Activated naive CD8-positive, alpha-beta T cell treated with anti-CD3 and anti-CD28 coated beads, Interleukin-2, amount 10 ng/mL, durations not matched to agents 7 days and 5 days (primary cell): ENCODE measurements at regions not wholly inside any gene's neighbourhood (a gene's known extent, or its start where the extent isn't known, plus 50 kb on each side); places are given as distances from the start of the nearest gene placed in this dataset.

Experiments used
- ATAC-seq: fragments of 150-1000 bp; cut with Tn5 transposase; one replicate; pipeline ENCODE4 v1.10.0; 2021; ENCODE audit warnings: low read depth, moderate library complexity
- POLR2A ChIA-PET: fragments of 350-600 bp; sonication (Branson Sonifier 250); formaldehyde crosslinking; loops from one replicate; lab custom pipeline; 2021; ENCODE audit warnings: antibody characterized with exemption; lab: Charles Lee
- DNase-seq: peaks from one replicate; pipeline ENCODE4 v3.0.0; 2021
- H3K27ac Mint-ChIP-seq: one replicate; pipeline ENCODE4 v1.8.0; 2022; ENCODE audit warnings: mild to moderate bottlenecking, mixed read lengths
- H3K27me3 Mint-ChIP-seq: one replicate; pipeline ENCODE4 v1.8.0; 2022; ENCODE audit warnings: mild to moderate bottlenecking, moderate library complexity, mixed read lengths
- H3K36me3 Mint-ChIP-seq: one replicate; pipeline ENCODE4 v1.8.0; 2021; ENCODE audit warnings: mild to moderate bottlenecking, mixed read lengths
- H3K4me1 Mint-ChIP-seq: one replicate; pipeline ENCODE4 v1.8.0; 2021; ENCODE audit warnings: mixed read lengths
- H3K4me3 Mint-ChIP-seq: one replicate; pipeline ENCODE4 v1.8.0; 2022; ENCODE audit warnings: mild to moderate bottlenecking, moderate library complexity, mixed read lengths
- H3K9me3 Mint-ChIP-seq: one replicate; pipeline ENCODE4 v1.8.0; 2021; ENCODE audit warnings: mixed read lengths

DNA sequence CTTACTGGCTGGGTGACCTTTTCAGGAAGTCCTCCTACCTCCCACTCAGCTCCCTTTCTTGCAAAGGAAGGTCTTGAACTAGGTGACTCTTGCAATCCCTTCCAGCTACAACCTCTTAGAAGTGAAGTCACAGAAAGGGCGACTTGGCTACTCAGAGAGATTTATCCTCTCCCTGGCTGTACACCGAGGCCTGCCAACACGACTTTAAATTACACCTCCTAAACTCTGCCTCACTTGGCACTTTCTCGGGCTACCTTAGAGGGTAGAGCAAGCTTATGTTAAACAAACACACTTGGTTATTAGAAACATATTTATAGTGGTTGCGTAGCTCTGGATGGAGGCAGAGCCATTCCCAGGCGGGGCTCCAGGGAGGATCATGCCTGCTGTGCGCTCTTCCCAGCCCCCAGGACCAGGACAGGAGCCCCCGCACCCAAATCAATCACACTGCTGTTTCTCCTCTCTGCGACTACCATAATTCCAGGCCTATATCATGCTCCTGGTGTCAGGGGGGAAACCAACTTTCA is 358.4 kb downstream of the BUD13 start:
- H3K27ac Mint-ChIP-seq = no peak overlapping the region
- DNase-seq = no peak
- peaks cover 2% of the 10 kb centered on the region for H3K27me3 Mint-ChIP-seq
- H3K36me3 Mint-ChIP-seq = no peaks in the 10 kb centered on the region
- no peaks in the 10 kb centered on the region for H3K4me1 Mint-ChIP-seq
- no peak for ATAC-seq
- H3K4me3 Mint-ChIP-seq = no peak overlapping the region
- POLR2A ChIA-PET = no interaction called here
- H3K9me3 Mint-ChIP-seq = no peaks in the 10 kb centered on the region

DNA sequence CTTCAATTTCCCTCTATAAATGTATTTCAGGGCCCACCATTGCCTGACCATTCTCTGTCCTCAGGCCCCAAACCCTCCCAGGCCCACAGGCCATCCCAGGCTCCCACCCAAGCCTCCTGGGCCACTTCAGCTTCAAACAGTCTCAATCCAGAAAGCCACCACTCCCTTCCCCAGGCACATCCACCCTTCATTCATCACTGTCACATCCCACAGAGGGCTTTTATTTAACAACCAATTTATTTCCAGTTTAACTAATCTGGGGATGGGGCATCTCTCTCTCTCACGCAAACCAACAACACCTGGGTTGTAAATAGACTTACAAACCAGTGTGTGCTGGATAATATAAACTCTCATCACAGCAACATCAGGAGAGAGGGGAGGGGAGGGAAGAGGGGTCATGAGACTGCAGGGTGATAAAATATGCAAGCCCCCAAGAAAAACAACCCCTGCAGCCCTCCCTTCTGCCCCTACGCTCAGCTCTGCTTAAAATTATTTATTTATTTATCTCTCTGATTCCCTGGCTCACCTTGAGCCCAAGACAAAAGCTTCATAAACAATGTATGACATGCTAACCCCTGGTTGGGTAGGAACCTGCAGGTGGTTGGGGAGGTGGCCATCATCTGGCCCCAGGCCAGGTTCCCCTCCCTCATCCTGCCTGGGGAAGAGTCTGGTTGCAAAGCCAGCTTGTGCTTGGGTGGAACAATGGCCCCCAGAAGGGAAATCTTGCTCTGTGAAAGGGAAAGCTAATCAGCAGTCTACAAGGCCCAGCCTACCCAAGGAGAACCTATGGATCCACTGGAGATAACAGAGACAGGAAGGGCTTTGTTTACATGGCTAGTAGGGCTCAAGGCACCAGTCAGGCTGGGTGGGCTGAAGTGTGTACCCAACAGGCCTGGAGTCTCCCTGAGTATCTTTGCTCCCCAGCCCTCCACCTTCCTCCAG is 359.2 kb downstream of the BUD13 start:
- ATAC-seq (no peak), DNase-seq (no peak)
- Mint-ChIP-seq H3K9me3 (no peaks in the 10 kb centered on the region), H3K4me3 (no peak overlapping the region), H3K27me3 (peaks cover 2% of the 10 kb centered on the region), H3K4me1 (no peaks in the 10 kb centered on the region), H3K36me3 (no peaks in the 10 kb centered on the region), H3K27ac (no peak overlapping the region)
- POLR2A ChIA-PET = no interaction called here

DNA sequence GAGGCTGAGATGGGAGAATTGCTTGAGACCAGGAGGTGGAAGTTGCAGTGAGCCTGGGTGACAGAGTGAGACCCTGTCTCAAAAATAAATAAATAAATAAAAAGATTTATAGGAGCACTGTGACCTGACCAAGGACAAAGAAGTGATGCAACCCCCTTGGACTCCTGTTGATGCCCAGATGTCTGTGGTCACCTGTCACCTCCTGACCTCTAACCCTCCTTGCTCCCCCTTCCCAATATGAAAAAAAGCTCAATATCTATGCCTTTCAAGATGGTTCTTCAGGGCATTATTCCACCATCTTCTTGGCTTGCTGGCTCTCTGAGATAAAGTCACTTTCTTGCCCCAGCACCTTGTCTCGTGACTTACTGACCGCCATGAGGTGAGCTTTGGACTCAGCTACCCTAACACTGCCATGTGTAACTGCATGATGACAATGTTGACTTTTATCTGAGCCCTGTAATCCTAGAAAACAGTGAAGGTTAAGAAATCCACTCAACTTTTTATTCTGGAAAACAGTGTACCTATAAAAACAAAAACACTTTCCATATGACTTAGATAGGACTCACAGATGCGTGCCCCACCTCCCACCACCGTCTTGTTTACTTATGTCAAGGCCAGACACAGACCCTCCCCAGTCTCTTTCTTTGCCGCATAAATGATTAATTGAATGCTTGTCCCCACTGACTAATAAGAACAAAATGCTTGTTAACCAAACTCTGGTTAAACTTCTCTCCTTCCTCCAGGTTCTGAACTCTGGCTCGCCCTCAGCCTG is 360.5 kb downstream of the BUD13 start:
- Mint-ChIP-seq H3K9me3 (no peaks in the 10 kb centered on the region), H3K27me3 (peaks cover 1% of the 10 kb centered on the region), H3K4me1 (no peaks in the 10 kb centered on the region), H3K27ac (no peak overlapping the region), H3K4me3 (no peak overlapping the region), H3K36me3 (no peaks in the 10 kb centered on the region)
- DNase-seq (no peak), ATAC-seq (no peak)
- POLR2A ChIA-PET = no interaction called here

DNA sequence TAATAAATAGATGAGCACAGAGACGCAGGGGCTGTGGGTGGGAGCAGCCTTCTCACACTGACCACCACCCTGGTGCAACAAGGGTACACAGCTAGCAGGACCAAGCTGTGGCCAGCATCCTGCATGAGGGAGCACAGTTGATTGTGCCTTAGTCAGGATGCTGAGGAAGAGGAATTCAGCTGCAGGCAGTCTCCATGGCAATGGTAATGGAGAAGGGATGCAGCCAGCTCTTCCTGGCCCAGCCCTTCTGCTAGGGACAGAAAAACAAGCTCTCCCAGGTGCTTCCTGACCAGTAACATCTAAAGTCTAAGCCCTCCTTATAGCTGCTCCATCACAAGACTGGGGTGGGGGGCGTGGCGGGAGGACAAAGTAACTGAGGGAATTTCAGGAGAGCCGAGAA is 363.5 kb downstream of the BUD13 start:
- no peaks in the 10 kb centered on the region for H3K9me3 Mint-ChIP-seq
- H3K4me1 Mint-ChIP-seq = no peaks in the 10 kb centered on the region
- no peak overlapping the region for H3K4me3 Mint-ChIP-seq
- no peaks in the 10 kb centered on the region for H3K27me3 Mint-ChIP-seq
- ATAC-seq (no peak), DNase-seq (no peak)
- POLR2A ChIA-PET = no interaction called here
- no peaks in the 10 kb centered on the region for H3K36me3 Mint-ChIP-seq
- no peak overlapping the region for H3K27ac Mint-ChIP-seq

DNA sequence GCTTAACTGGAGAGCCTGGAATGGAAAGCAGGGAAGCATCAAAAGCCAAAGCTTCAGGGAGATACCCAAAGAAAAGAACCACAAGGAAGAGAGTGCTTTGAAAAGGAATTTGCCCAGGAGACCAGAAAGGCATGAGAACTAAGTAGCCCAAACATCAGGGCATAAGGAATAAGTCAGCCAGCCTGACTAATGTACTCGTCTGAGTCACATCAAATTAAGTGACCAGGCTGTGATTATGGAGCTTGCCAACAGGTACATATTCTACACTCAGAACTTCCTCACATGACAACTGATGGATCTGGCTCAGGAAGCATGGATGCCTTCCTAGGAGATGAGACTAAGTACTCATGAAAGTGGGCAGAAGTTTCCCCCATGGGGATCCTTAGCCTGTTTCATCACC is 366.7 kb downstream of the BUD13 start:
- DNase-seq (no peak), ATAC-seq (no peak)
- Mint-ChIP-seq H3K4me3 (no peak overlapping the region), H3K27ac (no peak overlapping the region), H3K4me1 (no peaks in the 10 kb centered on the region), H3K9me3 (no peaks in the 10 kb centered on the region), H3K36me3 (no peaks in the 10 kb centered on the region), H3K27me3 (no peaks in the 10 kb centered on the region)
- POLR2A ChIA-PET = no interaction called here

DNA sequence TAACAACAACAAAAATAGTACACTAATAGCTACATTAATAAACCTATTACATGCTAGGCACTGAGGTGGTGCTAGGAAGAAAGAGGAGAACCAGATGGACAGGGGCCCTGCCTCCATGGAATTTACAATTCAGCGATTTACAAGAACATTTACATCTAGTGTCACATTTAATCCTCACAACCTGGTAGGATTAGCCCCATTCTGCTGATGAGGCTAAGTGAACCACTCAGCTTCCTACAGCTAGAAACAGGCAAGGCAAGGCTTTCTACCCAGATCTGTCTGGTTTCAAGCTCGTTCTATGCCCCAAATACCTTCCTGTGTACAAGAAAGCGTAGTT is 368.4 kb downstream of the BUD13 start:
- Mint-ChIP-seq H3K4me1 (no peaks in the 10 kb centered on the region), H3K27ac (no peak overlapping the region), H3K36me3 (no peaks in the 10 kb centered on the region), H3K9me3 (no peaks in the 10 kb centered on the region), H3K4me3 (no peak overlapping the region), H3K27me3 (no peaks in the 10 kb centered on the region)
- DNase-seq (no peak), ATAC-seq (no peak)
- POLR2A ChIA-PET = no interaction called here

DNA sequence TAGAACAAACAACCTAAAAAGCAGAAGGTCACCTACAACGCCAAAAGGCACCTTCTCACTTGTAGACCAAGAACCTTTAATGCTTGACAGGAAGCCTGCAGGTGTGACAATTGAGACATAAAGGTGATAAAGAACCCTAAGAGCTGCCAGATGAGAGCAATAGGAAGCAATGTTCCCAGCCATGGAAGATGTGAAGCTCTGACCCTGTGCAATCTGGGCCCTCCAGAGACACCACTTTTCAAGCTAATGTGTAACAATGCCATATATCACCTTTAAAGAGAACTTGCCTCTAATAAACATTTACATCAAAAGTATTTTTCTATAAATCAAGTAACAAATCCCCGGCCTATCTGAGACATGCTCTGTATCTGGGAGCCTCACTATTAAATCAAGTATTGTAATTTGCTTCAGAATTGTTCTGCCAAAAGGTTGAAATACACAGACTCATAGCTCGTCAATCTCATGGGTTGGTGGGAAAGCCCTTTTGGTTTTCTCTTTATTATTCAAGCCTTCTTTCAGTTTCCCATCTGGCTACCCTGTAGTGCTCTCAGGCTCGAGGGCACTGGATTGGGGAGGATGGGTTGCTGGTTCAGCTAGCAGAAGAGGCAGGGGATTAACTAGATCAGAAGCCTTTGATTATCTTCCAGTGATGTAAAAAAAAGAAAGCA is 368.9 kb downstream of the BUD13 start:
- Mint-ChIP-seq H3K4me1 (no peaks in the 10 kb centered on the region), H3K36me3 (no peaks in the 10 kb centered on the region), H3K27me3 (no peaks in the 10 kb centered on the region), H3K9me3 (no peaks in the 10 kb centered on the region), H3K4me3 (no peak overlapping the region), H3K27ac (no peak overlapping the region)
- no peak for ATAC-seq
- DNase-seq = no peak
- POLR2A ChIA-PET = no interaction called here

DNA sequence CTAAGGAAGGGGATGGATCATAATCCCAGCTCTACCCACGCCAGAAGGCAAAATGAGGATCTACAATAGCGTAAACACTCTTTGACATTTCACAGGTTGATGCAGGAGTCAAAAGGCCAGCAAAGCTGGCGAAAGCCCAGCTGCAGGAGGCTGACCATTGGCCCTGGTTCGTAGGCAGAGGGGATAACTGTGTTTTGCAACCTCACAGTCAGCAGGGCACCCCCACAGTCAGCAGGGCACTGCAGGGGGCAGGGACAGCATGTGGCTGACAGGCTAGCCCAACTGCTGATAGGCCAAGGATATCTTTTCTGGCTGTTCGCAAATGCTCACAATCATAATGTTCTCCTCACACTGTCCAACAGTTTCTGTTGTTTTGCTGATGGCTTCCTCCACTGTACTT is 372.7 kb downstream of the BUD13 start:
- no peaks in the 10 kb centered on the region for H3K4me1 Mint-ChIP-seq
- no peaks in the 10 kb centered on the region for H3K9me3 Mint-ChIP-seq
- H3K27me3 Mint-ChIP-seq = no peaks in the 10 kb centered on the region
- no peak overlapping the region for H3K4me3 Mint-ChIP-seq
- DNase-seq = no peak
- H3K27ac Mint-ChIP-seq = no peak overlapping the region
- no peak for ATAC-seq
- no peaks in the 10 kb centered on the region for H3K36me3 Mint-ChIP-seq
- POLR2A ChIA-PET = no interaction called here

DNA sequence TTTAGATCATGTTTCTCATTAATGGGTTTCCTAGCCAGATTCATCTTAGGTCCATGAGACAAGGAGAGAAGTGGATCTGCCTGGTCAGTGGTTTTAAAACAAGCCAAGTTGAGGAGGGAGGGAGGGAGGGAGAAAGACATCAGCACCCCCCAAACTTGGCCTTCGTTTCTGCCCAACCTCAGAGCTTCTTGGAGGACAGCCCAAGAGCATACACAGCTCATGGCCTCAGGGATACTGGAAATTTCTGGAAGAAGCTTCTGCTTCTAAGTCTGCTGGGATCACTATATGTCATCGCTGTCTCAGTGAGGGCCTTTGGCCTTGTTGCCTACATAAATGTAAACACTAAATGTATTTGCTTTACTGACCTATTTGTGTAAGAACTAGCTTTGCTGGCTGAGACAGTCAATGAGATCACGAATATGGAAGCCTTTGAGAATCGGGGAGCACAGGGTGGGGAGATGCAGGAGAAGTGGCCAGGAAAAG is 375.1 kb downstream of the BUD13 start:
- H3K4me1 Mint-ChIP-seq = no peaks in the 10 kb centered on the region
- no peaks in the 10 kb centered on the region for H3K9me3 Mint-ChIP-seq
- no peak overlapping the region for H3K27ac Mint-ChIP-seq
- no peaks in the 10 kb centered on the region for H3K27me3 Mint-ChIP-seq
- H3K36me3 Mint-ChIP-seq = no peaks in the 10 kb centered on the region
- POLR2A ChIA-PET = no interaction called here
- DNase-seq = no peak
- ATAC-seq = no peak
- H3K4me3 Mint-ChIP-seq = no peak overlapping the region

DNA sequence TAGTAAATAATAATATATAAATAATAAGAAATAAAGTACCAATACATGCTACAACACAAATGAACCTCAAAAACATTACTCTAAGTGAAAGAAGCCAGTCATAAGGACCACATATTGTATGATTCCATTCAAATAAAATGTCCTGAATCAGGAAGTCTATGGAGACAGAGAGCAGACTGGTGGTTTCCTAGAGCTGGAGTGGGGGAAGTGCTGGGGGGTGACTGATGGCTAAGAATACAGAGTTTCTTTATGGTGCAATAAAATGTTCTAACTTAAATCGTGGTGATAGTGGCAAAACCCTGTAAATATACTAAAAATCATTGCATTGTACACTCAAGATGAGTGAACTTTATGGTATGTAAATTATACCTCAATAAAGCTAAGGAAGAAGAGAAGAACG is 376.5 kb downstream of the BUD13 start:
- no peaks in the 10 kb centered on the region for H3K36me3 Mint-ChIP-seq
- no peak overlapping the region for H3K27ac Mint-ChIP-seq
- H3K9me3 Mint-ChIP-seq = no peaks in the 10 kb centered on the region
- no peak overlapping the region for H3K4me3 Mint-ChIP-seq
- no peaks in the 10 kb centered on the region for H3K4me1 Mint-ChIP-seq
- no peak for ATAC-seq
- no peaks in the 10 kb centered on the region for H3K27me3 Mint-ChIP-seq
- POLR2A ChIA-PET = no interaction called here
- no peak for DNase-seq

DNA sequence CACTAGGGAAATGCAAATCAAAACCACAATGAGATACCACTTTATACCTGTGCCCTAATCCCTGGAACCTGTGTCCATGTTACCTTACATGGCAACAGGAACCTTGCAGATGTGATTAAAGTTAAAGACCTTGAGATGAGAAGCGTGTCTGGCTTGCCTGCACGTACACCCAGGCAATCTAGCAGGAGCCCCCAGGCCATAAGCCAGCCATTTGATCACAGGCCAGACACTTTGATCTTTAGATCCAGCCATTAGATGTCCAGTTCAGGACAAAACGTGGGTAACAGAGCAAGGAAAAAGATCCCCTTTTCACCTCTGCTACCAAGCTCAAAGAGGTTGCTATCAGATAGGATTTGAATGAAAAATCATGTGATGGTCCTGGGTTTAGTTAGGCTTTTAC is 378.8 kb downstream of the BUD13 start:
- Mint-ChIP-seq H3K9me3 (no peaks in the 10 kb centered on the region), H3K27ac (no peak overlapping the region), H3K4me1 (no peaks in the 10 kb centered on the region), H3K27me3 (no peaks in the 10 kb centered on the region), H3K36me3 (no peaks in the 10 kb centered on the region), H3K4me3 (no peak overlapping the region)
- POLR2A ChIA-PET = no interaction called here
- no peak for DNase-seq
- no peak for ATAC-seq

DNA sequence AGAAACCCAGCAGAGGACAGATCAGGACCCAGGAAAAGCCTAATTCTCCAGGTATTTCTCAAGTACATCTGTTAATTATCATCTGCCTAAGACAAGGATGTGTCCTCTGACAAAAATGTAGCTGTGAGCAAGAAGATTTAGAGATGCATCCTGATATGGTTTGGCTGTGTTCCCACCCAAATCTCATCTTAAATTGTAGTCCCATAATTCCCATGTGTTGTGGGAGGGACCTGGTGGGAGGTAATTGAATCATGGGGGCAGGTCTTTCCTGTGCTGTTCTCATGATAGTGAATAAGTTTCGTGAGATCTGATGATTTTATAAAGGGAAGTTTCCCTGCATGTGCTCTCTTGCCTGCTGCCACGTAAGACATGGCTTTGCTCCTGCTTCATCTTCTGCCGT is 381.8 kb downstream of the BUD13 start:
- DNase-seq = no peak
- POLR2A ChIA-PET = no interaction called here
- Mint-ChIP-seq H3K27ac (no peak overlapping the region), H3K9me3 (no peaks in the 10 kb centered on the region), H3K4me1 (no peaks in the 10 kb centered on the region), H3K27me3 (no peaks in the 10 kb centered on the region), H3K36me3 (no peaks in the 10 kb centered on the region), H3K4me3 (no peak overlapping the region)
- no peak for ATAC-seq

DNA sequence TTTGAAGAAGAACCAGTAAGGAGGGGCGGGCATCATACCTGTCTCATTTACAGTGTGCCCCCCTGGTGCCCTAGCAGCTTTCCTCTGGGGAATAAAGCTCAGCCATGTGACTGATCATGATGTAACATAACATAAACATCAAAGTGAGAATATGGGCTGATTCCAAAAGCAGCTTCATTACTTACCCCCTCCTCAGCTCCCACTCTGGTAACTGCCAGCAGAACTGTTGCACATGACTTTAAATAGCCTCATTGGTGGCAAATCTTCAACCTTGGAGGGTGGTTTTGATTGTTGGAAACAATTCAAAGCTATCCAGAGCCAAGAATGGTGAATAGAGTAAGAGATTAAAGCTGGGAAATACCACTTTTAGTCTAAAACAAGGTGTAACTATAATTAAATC is 384.6 kb downstream of the BUD13 start:
- no peaks in the 10 kb centered on the region for H3K4me1 Mint-ChIP-seq
- H3K27me3 Mint-ChIP-seq = no peaks in the 10 kb centered on the region
- no peak overlapping the region for H3K27ac Mint-ChIP-seq
- H3K9me3 Mint-ChIP-seq = no peaks in the 10 kb centered on the region
- H3K36me3 Mint-ChIP-seq = no peaks in the 10 kb centered on the region
- DNase-seq (no peak), ATAC-seq (no peak)
- H3K4me3 Mint-ChIP-seq = no peak overlapping the region
- POLR2A ChIA-PET = no interaction called here
